ENCODE measurements at regions not wholly inside any gene's neighbourhood (a gene's known extent, or its start where the extent isn't known, plus 50 kb on each side); places are given as distances from the start of the nearest gene placed in this dataset.

DNA sequence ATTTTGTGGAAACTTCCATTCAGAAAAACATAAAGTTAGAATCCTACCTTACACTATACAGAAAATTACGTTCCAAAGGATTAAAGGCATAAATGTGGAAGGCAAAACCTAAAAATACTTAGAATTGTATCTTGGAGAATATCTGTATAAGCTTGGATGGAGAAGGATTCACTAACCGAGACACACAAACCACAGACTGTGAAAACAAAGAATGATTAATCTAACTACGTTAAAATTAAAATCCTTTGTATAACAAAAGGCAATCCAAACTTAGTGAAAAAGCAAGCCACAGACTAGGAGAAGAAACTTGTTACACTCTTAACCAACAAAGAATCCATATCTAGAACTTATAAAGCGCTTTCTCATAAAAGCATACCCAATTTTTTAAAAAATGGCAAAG is 678.8 kb downstream of the INHBA start:
- DNase-seq = no peak

- no peak for DNase-seq
These were observed 682.8 kb downstream of the INHBA start for GRCh38 chr7:41020056-41020455.

DNA sequence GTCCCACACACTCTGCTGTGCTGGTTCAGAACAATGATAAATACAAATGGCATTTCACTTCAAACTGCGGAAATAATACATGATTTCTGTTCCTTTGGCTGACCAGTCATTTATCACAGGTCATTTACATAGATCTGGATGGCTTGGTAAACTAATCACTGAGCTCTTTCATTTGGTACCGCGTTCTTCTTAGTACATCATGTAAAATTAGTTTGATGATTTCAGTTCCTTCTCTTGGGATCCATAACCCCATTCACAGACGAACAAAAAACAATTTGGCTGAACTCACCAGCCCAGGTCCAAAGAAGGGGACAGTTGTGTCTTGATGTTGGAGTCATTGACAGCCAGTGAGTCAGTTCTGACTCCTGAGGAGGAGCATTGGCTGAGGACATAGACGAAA is 689.8 kb downstream of the INHBA start:
- DNase-seq = no peak

- DNase-seq = no peak
These were observed 690.8 kb downstream of the INHBA start for GRCh38 chr7:41012041-41012440.

- no peak for DNase-seq
These were observed 691.9 kb downstream of the INHBA start for GRCh38 chr7:41010967-41011366.

GRCh38 chr7:41010418-41010817 is 692.5 kb downstream of the INHBA start:
- DNase-seq = no peak

DNA sequence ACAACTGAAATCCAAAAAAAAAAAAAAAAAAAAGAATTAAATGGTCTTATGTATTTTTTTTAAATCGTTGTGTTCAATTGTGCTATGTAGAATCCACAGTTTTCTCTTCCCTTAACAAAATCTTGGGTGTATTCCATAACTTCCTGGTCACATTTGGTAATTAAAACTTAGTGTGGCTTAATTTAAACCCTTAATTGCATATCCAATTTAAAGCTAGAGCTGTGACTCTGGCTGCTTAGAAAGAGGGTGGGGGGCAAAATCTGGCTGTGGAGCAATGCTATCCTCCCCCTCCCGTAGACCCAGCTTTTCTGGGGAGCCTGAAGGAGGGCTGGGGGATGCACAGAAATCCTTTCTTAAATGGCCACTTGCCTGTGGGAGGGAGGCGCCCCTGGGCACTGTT is 695.1 kb downstream of the INHBA start:
- DNase-seq = no peak

- no peak for DNase-seq
These were observed 695.5 kb downstream of the INHBA start for GRCh38 chr7:41007351-41007751.

DNA sequence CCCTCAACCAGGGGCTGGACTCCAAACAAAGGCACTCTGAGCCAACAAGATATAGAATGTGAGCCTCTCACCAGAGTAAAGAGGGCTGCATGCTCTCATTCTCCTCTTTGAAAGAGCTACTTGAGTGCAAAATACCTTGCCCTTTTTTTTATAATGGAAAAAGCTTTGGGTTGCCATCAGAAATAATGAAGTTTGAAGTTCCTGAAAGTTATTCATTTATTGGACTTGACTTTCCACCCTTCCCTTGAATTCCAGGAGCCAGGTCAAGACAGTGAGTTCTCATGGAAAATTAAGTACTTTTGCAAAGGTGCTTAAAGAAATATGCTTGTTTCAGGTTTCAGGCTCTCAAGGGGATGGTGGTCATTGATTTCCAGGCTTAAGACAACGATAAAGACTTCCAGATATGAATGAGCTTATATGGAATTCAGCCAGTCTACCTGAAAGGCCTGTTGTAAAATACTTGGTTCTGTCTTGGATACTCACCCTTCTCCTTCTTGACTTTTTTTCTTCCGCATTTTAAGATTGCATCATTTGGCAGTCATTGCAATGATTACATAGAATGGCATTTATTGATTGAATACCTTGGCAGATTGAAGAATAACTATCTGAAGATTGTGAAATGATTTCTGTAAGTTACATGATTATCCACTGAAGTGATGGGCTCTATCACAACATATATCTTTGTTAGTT is 696.4 kb downstream of the INHBA start:
- no peak for DNase-seq

DNA sequence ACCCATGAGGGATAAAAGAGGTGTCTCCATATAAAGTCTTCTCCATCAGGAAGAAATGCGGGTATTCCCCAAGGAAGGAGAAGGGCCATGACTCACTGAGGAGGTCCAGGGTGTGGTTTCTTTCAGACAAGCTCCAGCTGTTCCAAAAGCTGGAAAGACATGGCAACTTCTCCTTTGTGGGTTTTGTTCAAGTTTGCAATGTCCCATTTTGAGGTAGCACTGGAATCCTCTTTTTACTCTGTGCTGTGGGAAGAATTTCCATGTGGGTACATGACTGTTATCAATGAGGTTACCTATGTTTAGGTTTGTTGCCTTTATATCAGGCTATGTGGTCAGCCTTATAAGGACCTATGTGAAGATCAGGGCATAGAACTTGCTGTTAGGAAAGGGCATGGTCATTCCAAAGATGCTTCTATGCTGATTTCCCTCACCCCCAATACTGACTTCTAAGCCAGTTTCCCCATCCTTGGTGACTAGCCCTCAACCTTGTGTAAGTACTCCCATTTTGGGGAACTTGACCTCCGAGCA is 697.5 kb downstream of the INHBA start:
- no peak for DNase-seq

DNA sequence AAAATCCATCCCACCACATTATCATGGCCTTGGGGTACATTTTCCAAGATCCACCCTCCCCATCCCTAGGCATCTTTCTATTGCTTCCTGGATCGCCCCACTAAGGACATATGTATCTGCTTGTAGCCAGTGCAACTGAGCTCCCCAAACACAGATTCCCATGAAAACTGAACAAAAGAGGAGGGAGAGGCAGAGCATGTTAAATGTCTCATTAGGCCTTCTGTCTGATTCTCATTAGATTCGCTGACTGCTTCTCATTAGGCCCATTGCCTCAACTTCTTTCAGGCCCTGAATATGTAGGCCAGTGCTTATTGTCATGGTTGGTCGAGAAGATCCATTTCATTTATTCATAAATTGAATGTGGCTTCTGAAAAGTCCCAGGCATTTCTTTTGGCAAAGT is 698.9 kb downstream of the INHBA start:
- DNase-seq = no peak

GRCh38 chr7:41003611-41003940 is 699.3 kb downstream of the INHBA start:
- no peak for DNase-seq

- peak; percentile 49 for DNase-seq
These were observed 699.9 kb downstream of the INHBA start for GRCh38 chr7:41002741-41003610.

GRCh38 chr7:41000042-41000441 is 702.8 kb downstream of the INHBA start:
- DNase-seq = no peak

DNA sequence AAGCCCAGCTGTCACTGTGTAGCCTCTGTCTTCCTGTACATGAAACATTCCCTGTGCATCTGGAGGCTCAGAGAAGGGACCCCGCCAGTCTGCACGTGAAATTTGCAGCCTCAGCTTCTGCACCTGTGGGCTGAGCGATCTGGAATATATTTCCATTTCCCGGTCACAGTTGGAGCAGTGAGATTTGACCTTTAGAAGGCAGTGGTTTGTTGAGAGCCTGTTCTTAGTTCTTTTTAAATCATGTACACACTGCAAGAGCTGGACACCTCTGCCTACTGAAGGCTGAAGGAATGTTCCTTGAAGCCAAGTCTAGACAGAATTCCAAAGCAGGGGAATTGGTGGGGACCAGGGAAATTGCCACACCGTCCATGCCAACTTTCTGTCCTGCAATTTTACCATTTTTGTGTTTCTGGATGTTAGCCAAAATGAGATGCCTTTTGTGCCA is 706.6 kb downstream of the INHBA start:
- no peak for DNase-seq

DNA sequence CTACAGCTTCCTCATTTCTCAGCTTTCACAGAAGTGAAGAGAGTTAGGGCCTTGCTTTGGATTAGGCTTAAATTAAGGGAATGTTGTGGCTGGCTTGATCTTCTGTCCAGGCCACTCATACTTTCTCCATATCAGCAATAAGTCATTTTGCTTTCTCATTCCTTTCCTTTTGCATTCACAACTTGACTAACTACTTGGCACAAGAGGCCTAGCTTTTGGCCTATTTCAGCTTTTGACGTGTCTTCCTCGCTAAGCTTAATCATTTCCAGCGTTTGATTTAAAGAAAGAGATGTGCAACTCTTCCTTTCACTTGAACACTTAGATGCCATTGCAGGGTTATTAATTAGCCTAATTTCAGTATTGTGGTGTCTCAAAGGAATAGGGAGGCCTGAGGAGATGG is 712.0 kb downstream of the INHBA start:
- no peak for DNase-seq

DNA sequence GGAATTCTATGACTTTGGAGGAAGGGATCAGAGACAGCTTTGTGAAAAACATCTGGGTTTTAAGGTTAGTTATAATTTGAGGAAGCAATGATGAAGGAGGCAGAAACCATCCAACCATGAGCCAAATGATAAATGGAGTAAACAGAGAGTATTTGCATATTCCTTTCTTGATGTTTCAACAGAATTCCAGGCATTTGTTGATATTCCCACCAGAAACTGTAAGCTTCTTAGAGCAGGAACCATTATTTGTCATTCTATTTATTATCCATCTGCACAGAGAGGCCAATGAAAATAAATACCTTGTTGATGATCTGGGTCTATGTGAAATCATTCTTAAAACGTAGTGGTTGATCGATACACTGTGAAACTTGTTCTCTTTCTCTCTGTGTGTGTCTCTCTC is 715.3 kb downstream of the INHBA start:
- no peak for DNase-seq

- DNase-seq = no peak
These were observed 716.5 kb downstream of the INHBA start for GRCh38 chr7:40986351-40986873.

DNA sequence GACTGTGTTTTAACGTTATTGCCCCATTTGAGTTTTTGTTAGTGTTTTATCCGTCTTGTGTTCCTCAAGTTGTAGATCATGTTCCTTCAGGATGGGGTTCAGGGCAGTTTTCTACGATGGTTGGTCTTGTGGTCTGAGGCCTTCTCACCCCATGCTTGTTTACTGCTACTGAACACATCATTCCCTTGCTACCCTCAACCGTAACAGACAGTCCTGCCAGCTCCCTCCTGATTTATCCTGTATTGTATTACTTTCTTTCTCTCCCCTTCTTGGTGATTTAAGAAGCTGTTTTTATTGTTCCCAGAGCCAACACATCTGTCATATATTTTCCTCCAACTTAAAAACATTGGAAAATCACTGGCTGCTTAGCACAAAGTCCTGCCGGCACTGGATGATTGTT is 719.8 kb downstream of the INHBA start:
- DNase-seq = no peak

DNA sequence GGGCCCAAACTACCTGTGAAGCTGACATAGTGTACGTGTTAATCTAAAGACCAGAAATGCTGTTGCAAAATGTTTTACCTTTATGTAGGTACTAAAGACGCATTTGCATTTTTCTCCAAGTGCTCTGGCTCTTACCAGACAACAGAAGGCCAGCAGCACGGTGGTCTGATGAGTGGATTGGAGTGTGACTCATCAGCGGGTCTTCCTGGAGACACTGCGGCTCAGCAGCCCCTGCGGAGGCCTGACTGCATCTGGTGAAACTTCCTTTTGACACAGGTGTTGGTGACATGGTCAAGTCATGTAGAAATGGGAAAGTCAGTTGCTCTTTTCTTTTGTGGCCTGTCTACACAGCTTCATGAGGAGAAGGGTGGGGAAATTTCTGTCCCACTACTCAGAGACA is 723.6 kb downstream of the INHBA start:
- DNase-seq = no peak

DNA sequence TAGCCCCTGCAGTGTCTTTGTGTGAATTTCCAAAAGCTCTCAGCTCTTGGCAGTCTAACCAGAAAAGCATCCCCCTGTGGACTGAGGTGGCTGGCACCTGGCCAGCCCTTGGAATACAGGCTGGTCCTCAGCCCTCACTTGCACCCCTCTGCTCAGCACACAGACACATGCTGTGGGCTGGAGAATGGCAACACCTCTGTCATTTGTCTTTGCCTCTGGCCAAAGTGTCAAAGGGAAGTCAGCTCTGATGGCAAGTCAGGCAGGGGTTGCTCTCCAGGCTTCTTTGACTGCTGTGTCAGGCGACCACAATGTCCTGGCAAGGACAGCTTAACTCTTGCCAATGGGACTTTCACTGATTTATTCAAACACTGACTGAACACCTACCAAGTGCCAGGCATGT is 724.8 kb downstream of the INHBA start:
- DNase-seq = no peak

DNA sequence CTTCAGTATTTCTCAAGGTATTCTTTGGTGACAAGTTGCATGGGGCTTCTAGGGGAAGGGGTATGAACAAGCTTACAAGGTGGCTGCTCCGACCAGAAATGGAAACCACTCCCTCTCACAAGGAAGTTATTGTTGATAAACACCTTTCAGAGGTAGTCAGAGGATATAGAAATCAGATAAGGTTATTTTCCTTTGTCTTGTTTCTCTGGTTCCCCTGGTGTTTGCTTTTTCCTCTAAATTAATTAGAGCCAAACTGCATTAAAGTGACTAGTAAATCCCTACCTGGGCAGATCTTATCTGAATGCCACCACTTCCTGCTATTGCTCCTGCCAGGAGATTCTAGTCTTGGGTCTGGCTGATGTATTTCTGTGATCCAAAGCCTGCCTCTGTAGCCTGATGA is 725.4 kb downstream of the INHBA start:
- DNase-seq = no peak

- no peak for DNase-seq
These were observed 730.5 kb downstream of the INHBA start for GRCh38 chr7:40972426-40972825.

DNA sequence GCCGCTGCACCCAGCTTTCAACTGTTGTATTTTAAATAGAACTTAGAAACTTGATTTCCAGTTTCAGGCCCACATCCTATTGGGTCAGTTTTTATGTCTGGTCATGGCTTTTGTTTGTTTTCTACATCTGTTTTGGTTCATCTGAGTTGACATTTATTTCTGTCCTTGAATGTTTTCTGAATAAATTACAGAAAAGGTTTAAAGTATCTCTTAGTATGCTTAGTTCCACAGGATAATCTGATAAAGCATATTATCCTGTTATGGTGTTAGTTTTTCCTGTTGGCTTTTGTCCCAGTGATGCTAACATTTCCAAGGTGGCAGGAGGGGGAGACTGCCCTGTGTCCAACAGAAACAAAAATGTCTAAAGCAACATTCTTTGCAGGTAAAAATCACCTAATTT is 733.2 kb downstream of the INHBA start:
- no peak for DNase-seq
